Left ventricle myocardium inferior (tissue), 1 donor: ENCODE measurements at regions not wholly inside any gene's neighbourhood (a gene's known extent, or its start where the extent isn't known, plus 50 kb on each side); places are given as distances from the start of the nearest gene placed in this dataset.

Source experiments
- DNase-seq: peaks from one replicate; pipeline ENCODE4 v3.0.0-alpha.2; 2020
- H3K27ac ChIP-seq: fragments of 200-600 bp; replicated peaks from 2 replicates; pipeline ENCODE4 v1.8.0; 2021
- H3K27me3 ChIP-seq: fragments of 200-600 bp; 2 replicates; pipeline ENCODE4 v1.8.0; 2021; ENCODE audit warnings: low read depth
- H3K36me3 ChIP-seq: fragments of 200-600 bp; 2 replicates; pipeline ENCODE4 v1.8.0; 2021
- H3K4me1 ChIP-seq: fragments of 200-600 bp; 2 replicates; pipeline ENCODE4 v1.8.0; 2021
- H3K4me3 ChIP-seq: fragments of 200-600 bp; 2 replicates; pipeline ENCODE4 v1.8.0; 2021; ENCODE audit warnings: mild to moderate bottlenecking, moderate library complexity
- H3K9me3 ChIP-seq: fragments of 200-600 bp; replicated peaks from 2 replicates; pipeline ENCODE4 v1.8.0; 2021
- intact Hi-C: fragments of 100-400 bp; cut with micrococcal nuclease; formaldehyde crosslinking; loops from one replicate; pipeline ENCODE4 v1.11.0; 2022
- TF ChIP-seq, protein P1 (sequence below): fragments of 200-600 bp; IDR thresholded peaks from 2 replicates; pipeline ENCODE4 v1.8.0; 2021; ENCODE audit warnings: antibody characterized with exemption, mild to moderate bottlenecking, borderline replicate concordance
- donor health status: DM: no; HTN: yes; CAD: no; lungs with severe emphysema.

DNA sequence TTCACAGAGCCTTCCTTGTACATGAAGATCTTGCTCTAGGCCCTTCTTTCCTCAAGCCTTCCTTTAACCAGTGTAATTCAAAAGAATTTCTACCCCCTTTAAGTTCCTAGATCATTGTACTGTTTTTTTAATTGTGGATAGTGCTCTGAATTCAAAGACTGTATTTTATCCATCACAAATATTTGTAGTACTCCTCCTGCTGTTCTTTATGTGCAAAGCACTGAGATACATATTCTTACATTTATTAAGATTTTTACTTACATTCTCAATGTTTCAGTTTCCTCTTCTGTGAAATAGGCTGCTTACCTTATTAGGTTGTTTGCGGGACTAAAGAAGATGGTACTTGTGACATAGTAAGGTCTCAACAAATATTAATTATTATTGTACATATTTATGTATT, 168.8 kb upstream of the PDE4B start:
- no peak overlapping the region for H3K27ac ChIP-seq
- intact Hi-C loops = no loop called here
- TF ChIP-seq, protein P1, sequence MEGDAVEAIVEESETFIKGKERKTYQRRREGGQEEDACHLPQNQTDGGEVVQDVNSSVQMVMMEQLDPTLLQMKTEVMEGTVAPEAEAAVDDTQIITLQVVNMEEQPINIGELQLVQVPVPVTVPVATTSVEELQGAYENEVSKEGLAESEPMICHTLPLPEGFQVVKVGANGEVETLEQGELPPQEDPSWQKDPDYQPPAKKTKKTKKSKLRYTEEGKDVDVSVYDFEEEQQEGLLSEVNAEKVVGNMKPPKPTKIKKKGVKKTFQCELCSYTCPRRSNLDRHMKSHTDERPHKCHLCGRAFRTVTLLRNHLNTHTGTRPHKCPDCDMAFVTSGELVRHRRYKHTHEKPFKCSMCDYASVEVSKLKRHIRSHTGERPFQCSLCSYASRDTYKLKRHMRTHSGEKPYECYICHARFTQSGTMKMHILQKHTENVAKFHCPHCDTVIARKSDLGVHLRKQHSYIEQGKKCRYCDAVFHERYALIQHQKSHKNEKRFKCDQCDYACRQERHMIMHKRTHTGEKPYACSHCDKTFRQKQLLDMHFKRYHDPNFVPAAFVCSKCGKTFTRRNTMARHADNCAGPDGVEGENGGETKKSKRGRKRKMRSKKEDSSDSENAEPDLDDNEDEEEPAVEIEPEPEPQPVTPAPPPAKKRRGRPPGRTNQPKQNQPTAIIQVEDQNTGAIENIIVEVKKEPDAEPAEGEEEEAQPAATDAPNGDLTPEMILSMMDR = no peak
- H3K27me3 ChIP-seq = no peaks in the 10 kb centered on the region
- H3K36me3 ChIP-seq = no peaks in the 10 kb centered on the region
- H3K4me3 ChIP-seq = no peak overlapping the region
- H3K9me3 ChIP-seq = no peaks in the 10 kb centered on the region
- no peaks in the 10 kb centered on the region for H3K4me1 ChIP-seq
- DNase-seq = no peak

- intact Hi-C loops = no loop called here
- Histone ChIP-seq H3K9me3 (no peaks in the 10 kb centered on the region), H3K27ac (no peak overlapping the region), H3K27me3 (no peaks in the 10 kb centered on the region), H3K36me3 (no peaks in the 10 kb centered on the region), H3K4me1 (no peaks in the 10 kb centered on the region), H3K4me3 (no peak overlapping the region)
- no peak for DNase-seq
- TF ChIP-seq, protein P1 = no peak
Measured at GRCh38 chr1:65625528-65625927, 167.2 kb upstream of the PDE4B start.

- Histone ChIP-seq H3K27ac (no peak overlapping the region), H3K4me1 (no peaks in the 10 kb centered on the region), H3K9me3 (no peaks in the 10 kb centered on the region), H3K27me3 (no peaks in the 10 kb centered on the region), H3K36me3 (no peaks in the 10 kb centered on the region), H3K4me3 (no peak overlapping the region)
- intact Hi-C loops = no loop called here
- TF ChIP-seq, protein P1 = no peak
- DNase-seq = no peak
Measured at GRCh38 chr1:65626003-65626402, 166.7 kb upstream of the PDE4B start.

GRCh38 chr1:65629788-65630187, 162.9 kb upstream of the PDE4B start:
- Histone ChIP-seq H3K36me3 (no peaks in the 10 kb centered on the region), H3K27me3 (no peaks in the 10 kb centered on the region), H3K9me3 (no peaks in the 10 kb centered on the region), H3K4me1 (no peaks in the 10 kb centered on the region), H3K4me3 (no peak overlapping the region), H3K27ac (no peak overlapping the region)
- TF ChIP-seq, protein P1 = no peak
- DNase-seq = no peak
- intact Hi-C loops = no loop called here

DNA sequence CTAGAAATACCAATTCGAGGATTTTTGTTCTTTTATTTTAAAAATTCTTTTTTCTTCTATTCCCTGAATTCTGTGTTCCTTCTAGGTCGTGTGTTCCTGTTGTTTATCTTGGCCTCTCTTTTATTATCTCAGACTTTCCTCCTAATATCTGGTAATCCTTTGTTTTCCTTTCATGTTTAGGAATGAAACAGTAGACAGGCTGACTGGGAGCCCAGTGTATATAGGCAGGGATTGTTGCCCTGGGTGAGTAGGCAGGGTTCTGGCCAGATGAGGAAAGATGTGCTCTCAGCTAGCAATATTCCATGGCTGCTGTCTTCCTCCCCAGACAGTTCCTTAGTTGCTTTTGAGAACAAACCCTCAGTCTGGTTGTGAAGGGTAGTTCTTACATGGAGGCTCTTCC, 161.8 kb upstream of the PDE4B start:
- H3K4me3 ChIP-seq = no peak overlapping the region
- no peaks in the 10 kb centered on the region for H3K9me3 ChIP-seq
- no peak overlapping the region for H3K27ac ChIP-seq
- no peaks in the 10 kb centered on the region for H3K4me1 ChIP-seq
- no peak for DNase-seq
- intact Hi-C loops = no loop called here
- H3K27me3 ChIP-seq = no peaks in the 10 kb centered on the region
- no peaks in the 10 kb centered on the region for H3K36me3 ChIP-seq
- TF ChIP-seq, protein P1 = no peak

DNA sequence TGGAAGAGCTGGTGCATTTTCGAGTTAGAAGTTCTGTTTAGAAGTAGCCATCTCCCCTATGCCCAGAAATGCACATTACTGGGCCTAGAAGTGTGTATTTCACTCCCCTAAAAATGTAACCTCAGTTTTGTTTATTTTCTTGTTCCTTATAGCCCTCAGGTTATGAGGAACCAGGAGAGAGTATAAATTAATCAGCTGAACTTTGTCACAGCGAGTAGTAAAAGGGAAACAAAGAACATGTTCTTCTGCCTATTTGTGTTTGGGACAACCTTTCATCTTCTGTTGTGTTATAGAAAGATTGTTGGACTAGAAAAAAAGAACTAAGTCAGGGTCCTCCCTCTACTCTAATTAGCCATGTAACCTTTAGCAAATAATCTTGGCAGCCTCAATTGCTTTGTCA, 160.5 kb upstream of the PDE4B start:
- Histone ChIP-seq H3K27me3 (no peaks in the 10 kb centered on the region), H3K9me3 (no peaks in the 10 kb centered on the region), H3K4me1 (no peaks in the 10 kb centered on the region), H3K27ac (no peak overlapping the region), H3K4me3 (no peak overlapping the region), H3K36me3 (no peaks in the 10 kb centered on the region)
- DNase-seq = no peak
- intact Hi-C loops = no loop called here
- TF ChIP-seq, protein P1 = no peak
